ENCODE measurements at regions not wholly inside any gene's neighbourhood (a gene's known extent, or its start where the extent isn't known, plus 50 kb on each side); places are given as distances from the start of the nearest gene placed in this dataset.

DNA sequence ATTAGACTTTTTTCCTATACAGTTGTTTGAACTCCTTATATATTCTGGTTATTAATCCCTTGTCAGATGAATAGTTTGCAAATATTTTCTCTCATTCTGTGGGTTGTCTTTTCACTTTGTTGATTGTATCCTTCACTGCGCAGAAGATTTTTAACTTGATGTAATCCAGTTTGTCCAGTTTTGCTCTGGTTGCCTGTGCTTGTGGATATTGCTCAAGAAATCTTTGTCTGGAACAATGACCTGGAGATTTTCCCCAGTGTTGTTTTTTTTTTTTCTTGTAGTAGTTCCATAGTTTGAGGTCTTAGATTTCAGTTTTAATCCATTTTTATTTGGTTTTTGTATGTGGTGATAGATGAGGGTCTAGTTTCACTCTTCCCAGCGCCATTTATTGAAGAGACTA lies 289.8 kb upstream of the SPOCK3 start:
- no peak for TF ChIP-seq POLR2AphosphoS5 (IDR thresholded peaks at IDR 0.05; ENCODE audit: low read depth, low read length)
- TF ChIP-seq POLR2A (IDR thresholded peaks at IDR 0.05; ENCODE audit: low read depth, low read length), result no peak
- TF ChIP-seq POU2F2 (IDR thresholded peaks at IDR 0.05; ENCODE audit: low read depth, low read length), result no peak
- no peak for TF ChIP-seq SPI1 (IDR thresholded peaks at IDR 0.05; ENCODE audit: low read depth, low read length)
- no peak for TF ChIP-seq TAF1 (IDR thresholded peaks at IDR 0.05; ENCODE audit: low read depth, low read length)

All from GM12891 (cell line).